CD4-positive, CD25-positive, alpha-beta regulatory T cell (primary cell): ENCODE measurements at regions not wholly inside any gene's neighbourhood (a gene's known extent, or its start where the extent isn't known, plus 50 kb on each side); places are given as distances from the start of the nearest gene placed in this dataset.
"Not testable (repeated sequence)": the region's sequence is repeated elsewhere in the genome, so short reads cannot be mapped to it uniquely, and the experiment has no call there.

Source experiments
- ATAC-seq, 2 donors: fragments of 150-1000 bp; cut with Tn5 transposase; one replicate each; pipeline ENCODE4 v1.10.0; 2021; ENCODE audit warnings: low read depth in 2 of 2, moderate number of reproducible peaks in 2 of 2, moderate library complexity in 1 of 2
- DNase-seq, 3 donors: peaks; one replicate each; pipeline versions ENCODE4 v3.0.0 to v3.0.0-alpha.2; 2012 to 2022; ENCODE audit warnings: mixed read lengths in 1 of 3
- H3K27ac ChIP-seq: one replicate; pipeline ENCODE4 v1.7.0; 2013; ENCODE audit warnings: mild to moderate bottlenecking, low read length; ENCODE audit not compliant: insufficient read depth, poor library complexity, severe bottlenecking
- H3K27me3 ChIP-seq: one replicate; pipeline ENCODE4 v1.7.0; 2013; ENCODE audit warnings: low read length; ENCODE audit not compliant: control insufficient read depth, insufficient read depth
- H3K36me3 ChIP-seq: one replicate; pipeline ENCODE4 v1.7.0; 2013; ENCODE audit warnings: mild to moderate bottlenecking, low read length, moderate library complexity; ENCODE audit not compliant: control insufficient read depth, insufficient read depth
- H3K4me1 ChIP-seq: 2 replicates; pipeline ENCODE4 v1.7.0; 2013; ENCODE audit warnings: mild to moderate bottlenecking, low read length; ENCODE audit not compliant: insufficient read depth, control insufficient read depth, poor library complexity, severe bottlenecking
- H3K4me3 ChIP-seq: one replicate; pipeline ENCODE4 v1.7.0; 2013; ENCODE audit warnings: low read depth, mild to moderate bottlenecking, low read length, moderate library complexity
- H3K9me3 ChIP-seq, 2 experiments: 1 replicate in 1 of 2; 2 replicates in 1 of 2; pipeline ENCODE4 v1.7.0; 2013; ENCODE audit warnings: low read length in 2 of 2, mild to moderate bottlenecking in 1 of 2, moderate library complexity in 1 of 2; ENCODE audit not compliant: control insufficient read depth in 2 of 2
- H3K27ac Mint-ChIP-seq, 3 donors: one replicate each; pipeline ENCODE4 v1.8.0; 2020 to 2022; ENCODE audit warnings: mild to moderate bottlenecking in 3 of 3, mixed read lengths in 3 of 3, moderate library complexity in 2 of 3
- H3K27me3 Mint-ChIP-seq: one replicate; pipeline ENCODE4 v1.8.0; 2022; ENCODE audit warnings: mild to moderate bottlenecking, mixed read lengths
- H3K36me3 Mint-ChIP-seq: one replicate; pipeline ENCODE4 v1.8.0; 2020; ENCODE audit warnings: mixed read lengths
- H3K4me1 Mint-ChIP-seq, 4 donors: one replicate each; pipeline ENCODE4 v1.8.0; 2020 to 2022; ENCODE audit warnings: mixed read lengths in 4 of 4, mild to moderate bottlenecking in 1 of 4
- H3K4me3 Mint-ChIP-seq, 4 donors: one replicate each; pipeline ENCODE4 v1.8.0; 2020 to 2022; ENCODE audit warnings: mild to moderate bottlenecking in 4 of 4, mixed read lengths in 4 of 4, moderate library complexity in 3 of 4
- H3K9me3 Mint-ChIP-seq, 7 donors: one replicate each; pipeline ENCODE4 v1.8.0; 2020 to 2022; ENCODE audit warnings: mixed read lengths in 7 of 7, mild to moderate bottlenecking in 3 of 7, moderate library complexity in 2 of 7

GRCh38 chr21:41567901-41568510 is 60.0 kb upstream of the TMPRSS2 start:
- Histone ChIP-seq H3K4me3 (no peak overlapping the region), H3K27me3 (no peaks in the 10 kb centered on the region), H3K9me3 (no peaks in the 10 kb centered on the region), H3K36me3 (no peaks in the 10 kb centered on the region), H3K4me1 (no peaks in the 10 kb centered on the region), H3K27ac (no peak overlapping the region)
- no peak overlapping the region for H3K4me3 Mint-ChIP-seq
- peaks cover 1 to 11% (median 5%) of the 10 kb centered on the region in 7 donors for H3K9me3 Mint-ChIP-seq
- peaks cover 0 to 4% (median 0%) of the 10 kb centered on the region in 4 donors for H3K4me1 Mint-ChIP-seq
- no peak for DNase-seq
- no peak overlapping the region for H3K27ac Mint-ChIP-seq
- peaks cover 3% of the 10 kb centered on the region for H3K36me3 Mint-ChIP-seq
- ATAC-seq, result no peak
- H3K27me3 Mint-ChIP-seq, result peaks cover 6% of the 10 kb centered on the region

- H3K27ac Mint-ChIP-seq, ATAC-seq, H3K4me3 ChIP-seq, H3K27me3 ChIP-seq, H3K36me3 ChIP-seq, H3K27me3 Mint-ChIP-seq, H3K36me3 Mint-ChIP-seq, H3K4me1 ChIP-seq, H3K27ac ChIP-seq, H3K4me3 Mint-ChIP-seq, H3K9me3 ChIP-seq, H3K9me3 Mint-ChIP-seq, DNase-seq, H3K4me1 Mint-ChIP-seq: not testable (repeated sequence)
Observed at GRCh38 chr21:41567237-41567636, 59.3 kb upstream of the TMPRSS2 start.

- Histone ChIP-seq H3K4me1 (no peaks in the 10 kb centered on the region), H3K9me3 (no peaks in the 10 kb centered on the region), H3K36me3 (no peaks in the 10 kb centered on the region), H3K27me3 (no peaks in the 10 kb centered on the region), H3K27ac (no peak overlapping the region), H3K4me3 (no peak overlapping the region)
- no peak overlapping the region for H3K4me3 Mint-ChIP-seq
- peaks cover 0 to 4% (median 0%) of the 10 kb centered on the region in 4 donors for H3K4me1 Mint-ChIP-seq
- no peak for DNase-seq
- peaks cover 0 to 6% (median under 1%) of the 10 kb centered on the region in 7 donors for H3K9me3 Mint-ChIP-seq
- H3K27ac Mint-ChIP-seq, result no peak overlapping the region
- H3K27me3 Mint-ChIP-seq, result peaks cover 6% of the 10 kb centered on the region
- H3K36me3 Mint-ChIP-seq, result peaks cover 3% of the 10 kb centered on the region
- no peak for ATAC-seq
Observed at GRCh38 chr21:41566500-41567014, 58.6 kb upstream of the TMPRSS2 start.

- H3K36me3 Mint-ChIP-seq, result peaks cover 3% of the 10 kb centered on the region
- DNase-seq, result no peak
- Histone ChIP-seq H3K4me3 (no peak overlapping the region), H3K4me1 (no peaks in the 10 kb centered on the region), H3K27ac (no peak overlapping the region), H3K9me3 (no peaks in the 10 kb centered on the region), H3K27me3 (no peaks in the 10 kb centered on the region), H3K36me3 (no peaks in the 10 kb centered on the region)
- H3K27ac Mint-ChIP-seq, result peak overlapping the region in 1 of 3 donors; percentile 45
- peaks cover 6% of the 10 kb centered on the region for H3K27me3 Mint-ChIP-seq
- H3K4me1 Mint-ChIP-seq, result peaks cover 0 to 4% (median 0%) of the 10 kb centered on the region in 4 donors
- H3K9me3 Mint-ChIP-seq, result peaks cover 0 to 4% (median 0%) of the 10 kb centered on the region in 7 donors
- no peak overlapping the region for H3K4me3 Mint-ChIP-seq
- no peak for ATAC-seq
Observed at GRCh38 chr21:41565550-41565949, 57.6 kb upstream of the TMPRSS2 start.

- no peak overlapping the region for H3K4me3 Mint-ChIP-seq
- peaks cover 0 to 4% (median 0%) of the 10 kb centered on the region in 7 donors for H3K9me3 Mint-ChIP-seq
- ATAC-seq, result no peak
Observed at GRCh38 chr21:41564871-41565274, 56.9 kb upstream of the TMPRSS2 start.

GRCh38 chr21:41562101-41563000 is 54.4 kb upstream of the TMPRSS2 start:
- Histone ChIP-seq H3K36me3 (no peaks in the 10 kb centered on the region), H3K27me3 (no peaks in the 10 kb centered on the region), H3K4me3 (no peak overlapping the region), H3K27ac (no peak overlapping the region), H3K9me3 (no peaks in the 10 kb centered on the region), H3K4me1 (no peaks in the 10 kb centered on the region)
- Mint-ChIP-seq H3K27ac (no peak overlapping the region), H3K27me3 (peaks cover 14% of the 10 kb centered on the region), H3K4me1 (peaks cover 0 to 7% (median 2%) of the 10 kb centered on the region in 4 donors), H3K9me3 (peaks cover 0 to 2% (median 0%) of the 10 kb centered on the region in 7 donors), H3K4me3 (peak overlapping the region in 1 of 4 donors; percentile 61), H3K36me3 (peaks cover 3% of the 10 kb centered on the region)
- ATAC-seq, result no peak
- no peak for DNase-seq

More at GRCh38 chr21:41564871-41565274, 56.9 kb upstream of the TMPRSS2 start:
- H3K27me3 ChIP-seq, result no peaks in the 10 kb centered on the region
- no peaks in the 10 kb centered on the region for H3K4me1 ChIP-seq
- Mint-ChIP-seq H3K27ac (peak overlapping the region in 2 of 3 donors; percentile 34 to 45), H3K4me1 (peaks cover 0 to 4% (median 2%) of the 10 kb centered on the region in 4 donors), H3K36me3 (peaks cover 3% of the 10 kb centered on the region), H3K27me3 (peaks cover 6% of the 10 kb centered on the region)
- no peak overlapping the region for H3K27ac ChIP-seq
- no peak for DNase-seq
- no peaks in the 10 kb centered on the region for H3K9me3 ChIP-seq
- H3K36me3 ChIP-seq, result no peaks in the 10 kb centered on the region
- no peak overlapping the region for H3K4me3 ChIP-seq

GRCh38 chr21:41561701-41562100 is 53.7 kb upstream of the TMPRSS2 start:
- no peak overlapping the region for H3K4me3 Mint-ChIP-seq
- ATAC-seq, result peak in 1 of 2 donors; percentile 25

More at GRCh38 chr21:41561701-41562100, 53.7 kb upstream of the TMPRSS2 start:
- Mint-ChIP-seq H3K27me3 (peaks cover 14% of the 10 kb centered on the region), H3K36me3 (peaks cover 3% of the 10 kb centered on the region), H3K27ac (no peak overlapping the region), H3K4me1 (peaks cover 0 to 7% (median 2%) of the 10 kb centered on the region in 4 donors), H3K9me3 (peaks cover 0 to 2% (median 0%) of the 10 kb centered on the region in 7 donors)
- Histone ChIP-seq H3K9me3 (no peaks in the 10 kb centered on the region), H3K4me3 (no peak overlapping the region), H3K4me1 (no peaks in the 10 kb centered on the region), H3K27ac (no peak overlapping the region), H3K36me3 (no peaks in the 10 kb centered on the region), H3K27me3 (no peaks in the 10 kb centered on the region)
- no peak for DNase-seq
